ENCODE measurements at regions not wholly inside any gene's neighbourhood (a gene's known extent, or its start where the extent isn't known, plus 50 kb on each side); places are given as distances from the start of the nearest gene placed in this dataset.

GRCh38 chr3:81161100-81161499 is 600.3 kb downstream of the GBE1 start:
- no peaks in the 10 kb centered on the region for H3K36me3 ChIP-seq
- no peak for DNase-seq
- no peaks in the 10 kb centered on the region for H3K4me1 ChIP-seq
- H3K27me3 ChIP-seq = no peaks in the 10 kb centered on the region
- no peak overlapping the region for H3K4me3 ChIP-seq
- intact Hi-C loops (cut with DNase I) = no loop called here
- no peak for TF ChIP-seq CTCF (IDR thresholded peaks at IDR 0.05)
- no peak overlapping the region for H3K27ac ChIP-seq
- no peak for ATAC-seq
- H3K9me3 ChIP-seq = no peaks in the 10 kb centered on the region

- DNase-seq (no peak), ATAC-seq (no peak)
- Histone ChIP-seq H3K27me3 (no peaks in the 10 kb centered on the region), H3K36me3 (no peaks in the 10 kb centered on the region), H3K27ac (no peak overlapping the region), H3K4me1 (no peaks in the 10 kb centered on the region), H3K4me3 (no peak overlapping the region), H3K9me3 (no peaks in the 10 kb centered on the region)
- TF ChIP-seq CTCF (IDR thresholded peaks at IDR 0.05) = no peak
- intact Hi-C loops (cut with DNase I) = no loop called here
Observed at GRCh38 chr3:81154611-81155143, 606.8 kb downstream of the GBE1 start.

- Histone ChIP-seq H3K4me3 (no peak overlapping the region), H3K27ac (no peak overlapping the region), H3K36me3 (no peaks in the 10 kb centered on the region), H3K9me3 (no peaks in the 10 kb centered on the region), H3K4me1 (no peaks in the 10 kb centered on the region), H3K27me3 (no peaks in the 10 kb centered on the region)
- no peak for ATAC-seq
- intact Hi-C loops (cut with DNase I) = no loop called here
- no peak for TF ChIP-seq CTCF (IDR thresholded peaks at IDR 0.05)
- DNase-seq = no peak
Observed at GRCh38 chr3:81152156-81152555, 609.3 kb downstream of the GBE1 start.

- Histone ChIP-seq H3K27me3 (no peaks in the 10 kb centered on the region), H3K4me1 (no peaks in the 10 kb centered on the region), H3K27ac (no peak overlapping the region), H3K9me3 (no peaks in the 10 kb centered on the region), H3K36me3 (no peaks in the 10 kb centered on the region), H3K4me3 (no peak overlapping the region)
- intact Hi-C loops (cut with DNase I) = no loop called here
- no peak for DNase-seq
- TF ChIP-seq CTCF (IDR thresholded peaks at IDR 0.05) = no peak
- ATAC-seq = no peak
Observed at GRCh38 chr3:81132995-81133394, 628.5 kb downstream of the GBE1 start.

- Histone ChIP-seq H3K9me3 (no peaks in the 10 kb centered on the region), H3K4me3 (no peak overlapping the region), H3K4me1 (no peaks in the 10 kb centered on the region), H3K27me3 (no peaks in the 10 kb centered on the region), H3K27ac (no peak overlapping the region), H3K36me3 (no peaks in the 10 kb centered on the region)
- intact Hi-C loops (cut with DNase I) = no loop called here
- ATAC-seq (no peak), DNase-seq (no peak)
- TF ChIP-seq CTCF (IDR thresholded peaks at IDR 0.05) = no peak
Observed at GRCh38 chr3:81105789-81106488, 655.5 kb downstream of the GBE1 start.

Measured in upper lobe of right lung (tissue), 1 donor.